ENCODE measurements at regions not wholly inside any gene's neighbourhood (a gene's known extent, or its start where the extent isn't known, plus 50 kb on each side); places are given as distances from the start of the nearest gene placed in this dataset.

DNA sequence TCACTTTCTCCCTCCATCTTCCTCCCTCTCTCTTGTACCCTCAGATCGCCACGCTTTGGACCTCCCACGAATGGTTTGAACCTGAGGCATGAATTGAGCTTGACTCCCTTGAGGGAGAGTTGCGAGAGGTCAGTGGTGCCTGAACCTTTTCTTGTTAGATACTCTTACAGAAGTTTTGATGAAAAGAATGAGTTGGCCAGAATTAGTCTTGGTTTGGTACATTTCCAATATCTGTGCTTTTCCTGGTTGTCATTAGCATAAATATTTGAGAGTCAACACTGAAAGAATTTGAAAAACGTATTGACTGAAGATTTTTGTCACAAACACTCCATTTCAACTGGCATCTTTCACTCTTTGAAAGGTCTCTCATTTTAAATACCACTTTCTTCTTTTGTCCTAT lies 510.6 kb upstream of the DIPK2B start:
- H3K27me3 ChIP-seq (ENCODE audit: insufficient read depth, low read length): no peaks in the 10 kb centered on the region
- peaks cover 20% of the 10 kb centered on the region for H3K4me1 ChIP-seq (ENCODE audit: insufficient read depth, low read length)
- H3K9me3 ChIP-seq (ENCODE audit: low read depth, low read length): no peaks in the 10 kb centered on the region
- H3K4me3 ChIP-seq (ENCODE audit: low read length): no peak overlapping the region

DNA sequence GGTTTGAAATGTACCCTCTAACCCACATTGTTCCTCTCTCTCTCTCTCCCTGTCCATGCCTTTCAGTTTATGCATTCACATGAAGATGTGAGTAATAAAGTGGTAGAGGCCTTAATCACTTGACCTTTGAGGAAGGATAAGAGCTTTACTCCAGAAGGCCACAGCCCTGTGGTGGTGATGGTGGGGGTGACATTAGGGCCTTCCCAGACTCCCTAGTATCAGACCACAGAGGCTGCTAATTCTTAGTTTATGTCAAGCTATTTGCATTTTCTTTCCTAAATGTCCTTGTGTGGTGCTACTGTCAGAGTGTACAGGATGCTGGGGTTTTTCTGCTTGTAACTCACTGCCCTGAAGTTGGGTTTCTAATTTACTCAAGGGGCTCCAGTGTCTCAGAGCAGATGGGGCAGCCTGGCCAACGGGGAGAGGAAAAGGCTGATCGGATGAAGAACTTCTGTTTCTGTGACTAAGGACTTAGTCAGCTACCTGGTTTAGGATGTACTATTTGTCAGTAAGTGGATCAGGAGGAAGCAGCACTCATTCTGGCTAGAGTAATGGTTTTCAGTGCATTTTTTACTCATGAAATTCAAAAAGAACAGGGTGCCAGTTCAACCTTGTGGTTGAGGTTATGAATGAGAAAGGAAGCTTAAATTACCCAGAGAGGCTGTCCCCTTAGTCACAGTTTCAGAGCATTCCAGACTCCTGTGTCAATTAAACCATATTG lies 509.6 kb upstream of the DIPK2B start:
- Histone ChIP-seq H3K9me3 (ENCODE audit: low read depth, low read length) (no peaks in the 10 kb centered on the region), H3K27me3 (ENCODE audit: insufficient read depth, low read length) (no peaks in the 10 kb centered on the region), H3K4me1 (ENCODE audit: insufficient read depth, low read length) (peaks cover 12% of the 10 kb centered on the region), H3K4me3 (ENCODE audit: low read length) (no peak overlapping the region)

DNA sequence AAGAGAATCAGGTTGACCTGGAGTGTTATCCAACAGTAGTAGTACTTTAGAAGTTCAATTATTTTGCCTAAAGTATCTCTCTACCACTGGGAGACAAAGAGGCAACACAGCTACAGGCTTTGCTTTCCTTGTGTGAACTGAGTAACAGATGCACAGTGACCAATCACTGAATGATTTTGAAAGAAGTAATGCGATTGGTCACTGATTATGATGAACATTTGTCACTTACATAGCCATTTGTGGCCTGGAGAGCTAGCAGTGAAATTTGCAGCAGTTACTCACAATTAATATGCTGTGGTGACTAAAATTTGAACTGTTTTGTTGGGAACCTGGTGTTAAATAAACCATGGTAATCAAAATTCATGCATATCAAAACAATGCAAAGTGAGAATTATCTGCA lies 508.7 kb upstream of the DIPK2B start:
- H3K4me3 ChIP-seq (ENCODE audit: low read length): no peak overlapping the region
- no peaks in the 10 kb centered on the region for H3K27me3 ChIP-seq (ENCODE audit: insufficient read depth, low read length)
- no peaks in the 10 kb centered on the region for H3K9me3 ChIP-seq (ENCODE audit: low read depth, low read length)

DNA sequence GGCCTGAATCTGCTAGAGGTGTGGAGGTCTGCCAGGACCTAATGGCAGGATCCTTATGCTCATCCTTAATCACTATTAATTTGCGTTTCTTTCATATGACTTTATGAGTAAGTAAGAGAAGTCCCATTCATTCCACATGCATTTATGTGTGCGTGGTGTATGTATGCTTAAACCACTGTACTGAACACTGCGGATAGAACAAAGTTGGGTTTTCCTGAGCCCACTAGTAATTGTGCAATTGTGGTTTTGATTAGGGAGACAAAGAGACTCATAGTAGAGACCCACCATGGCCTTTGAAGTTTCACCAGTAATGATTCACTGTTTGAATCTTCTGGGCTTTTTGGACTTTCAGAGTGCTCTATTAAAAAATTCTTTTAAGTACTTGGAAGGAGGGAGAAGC lies 498.5 kb upstream of the DIPK2B start:
- Histone ChIP-seq H3K9me3 (ENCODE audit: low read depth, low read length) (no peaks in the 10 kb centered on the region), H3K4me3 (ENCODE audit: low read length) (no peak overlapping the region), H3K27me3 (ENCODE audit: insufficient read depth, low read length) (no peaks in the 10 kb centered on the region), H3K4me1 (ENCODE audit: insufficient read depth, low read length) (peaks cover 5% of the 10 kb centered on the region)

More for the DNA sequence above, 508.7 kb upstream of the DIPK2B start:
- H3K4me1 ChIP-seq (ENCODE audit: insufficient read depth, low read length): peaks cover 4% of the 10 kb centered on the region

DNA sequence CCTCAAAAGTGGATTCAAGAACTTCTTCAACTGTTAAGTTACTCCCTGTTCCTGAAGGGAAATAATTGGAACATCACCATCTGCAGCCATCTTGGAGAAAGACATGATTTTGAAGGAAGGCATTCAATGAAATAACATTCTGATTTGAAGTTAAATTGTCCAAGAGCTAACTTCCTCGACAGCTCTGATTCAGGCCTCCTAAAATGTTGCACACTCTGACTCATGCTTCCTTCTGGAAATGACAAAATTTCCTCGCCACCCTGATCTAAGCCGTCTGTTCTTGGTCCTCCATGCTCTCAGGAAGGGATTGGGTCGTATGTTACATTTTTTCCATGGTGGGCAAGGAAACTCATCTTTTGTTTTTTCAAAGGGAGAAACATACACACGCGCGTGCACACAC lies 496.9 kb upstream of the DIPK2B start:
- H3K4me1 ChIP-seq (ENCODE audit: insufficient read depth, low read length): peaks cover 5% of the 10 kb centered on the region
- H3K4me3 ChIP-seq (ENCODE audit: low read length): no peak overlapping the region
- no peaks in the 10 kb centered on the region for H3K27me3 ChIP-seq (ENCODE audit: insufficient read depth, low read length)
- H3K9me3 ChIP-seq (ENCODE audit: low read depth, low read length): no peaks in the 10 kb centered on the region

DNA sequence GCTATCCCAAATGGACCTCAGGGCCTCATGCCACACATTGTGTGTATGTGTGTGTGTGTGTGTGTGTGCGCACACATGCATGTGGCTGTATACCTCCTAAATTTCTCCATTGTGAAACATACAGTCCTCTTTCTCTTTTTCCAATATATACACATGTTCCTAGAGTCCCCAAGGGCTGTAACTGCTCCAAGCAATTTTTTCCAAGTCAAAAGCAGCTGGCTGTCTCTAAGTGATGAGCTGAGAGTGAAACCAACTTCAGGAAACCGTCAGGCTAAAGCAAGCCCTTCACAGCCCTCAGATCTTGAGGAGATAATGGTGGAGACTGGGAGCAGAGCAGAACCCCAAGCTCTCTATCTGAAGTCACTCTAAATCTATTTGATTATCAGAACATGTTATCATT lies 496.1 kb upstream of the DIPK2B start:
- H3K4me3 ChIP-seq (ENCODE audit: low read length): no peak overlapping the region
- no peaks in the 10 kb centered on the region for H3K9me3 ChIP-seq (ENCODE audit: low read depth, low read length)
- peaks cover 5% of the 10 kb centered on the region for H3K4me1 ChIP-seq (ENCODE audit: insufficient read depth, low read length)
- H3K27me3 ChIP-seq (ENCODE audit: insufficient read depth, low read length): no peaks in the 10 kb centered on the region

DNA sequence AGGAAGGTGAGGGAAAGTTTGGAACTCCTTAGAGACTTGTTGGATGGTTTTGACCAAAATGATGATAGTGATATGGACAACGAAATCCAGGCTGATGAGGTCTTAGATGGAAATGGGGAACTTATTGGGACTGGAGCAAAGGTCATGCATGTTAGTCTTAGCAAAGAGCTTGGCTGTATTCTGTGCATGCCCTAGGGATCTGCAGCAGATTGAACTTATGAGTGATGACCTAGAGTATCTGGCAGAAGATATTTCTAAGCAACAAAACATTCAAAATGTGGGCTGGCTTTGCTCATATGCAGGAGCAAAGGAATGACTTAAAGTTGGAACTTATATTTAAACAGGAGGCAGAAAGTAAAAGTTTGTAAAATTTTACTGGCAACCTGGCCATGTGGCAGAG lies 489.3 kb upstream of the DIPK2B start:
- Histone ChIP-seq H3K4me3 (ENCODE audit: low read length) (no peak overlapping the region), H3K4me1 (ENCODE audit: insufficient read depth, low read length) (no peaks in the 10 kb centered on the region), H3K27me3 (ENCODE audit: insufficient read depth, low read length) (no peaks in the 10 kb centered on the region), H3K9me3 (ENCODE audit: low read depth, low read length) (no peaks in the 10 kb centered on the region)

DNA sequence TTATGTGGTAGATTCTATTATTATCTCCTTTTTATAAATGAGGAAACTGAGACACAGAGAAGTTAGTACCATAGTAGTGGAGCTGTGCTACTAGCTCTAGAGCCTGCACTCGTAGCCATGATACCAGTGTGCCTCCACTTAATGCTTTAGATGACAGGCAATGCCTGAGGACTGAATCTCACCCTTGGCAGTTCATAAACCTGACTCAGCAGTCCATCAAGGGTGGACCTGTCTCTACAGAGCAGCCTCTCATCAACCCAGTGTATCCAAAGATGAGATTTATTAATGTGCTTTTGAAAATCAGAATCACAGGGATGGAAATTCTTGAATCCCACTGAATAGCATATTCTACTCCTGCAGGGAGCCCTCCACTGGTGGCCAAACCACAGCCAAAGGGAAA lies 483.2 kb upstream of the DIPK2B start:
- Histone ChIP-seq H3K4me3 (ENCODE audit: low read length) (no peak overlapping the region), H3K9me3 (ENCODE audit: low read depth, low read length) (no peaks in the 10 kb centered on the region), H3K4me1 (ENCODE audit: insufficient read depth, low read length) (no peaks in the 10 kb centered on the region), H3K27me3 (ENCODE audit: insufficient read depth, low read length) (no peaks in the 10 kb centered on the region)

DNA sequence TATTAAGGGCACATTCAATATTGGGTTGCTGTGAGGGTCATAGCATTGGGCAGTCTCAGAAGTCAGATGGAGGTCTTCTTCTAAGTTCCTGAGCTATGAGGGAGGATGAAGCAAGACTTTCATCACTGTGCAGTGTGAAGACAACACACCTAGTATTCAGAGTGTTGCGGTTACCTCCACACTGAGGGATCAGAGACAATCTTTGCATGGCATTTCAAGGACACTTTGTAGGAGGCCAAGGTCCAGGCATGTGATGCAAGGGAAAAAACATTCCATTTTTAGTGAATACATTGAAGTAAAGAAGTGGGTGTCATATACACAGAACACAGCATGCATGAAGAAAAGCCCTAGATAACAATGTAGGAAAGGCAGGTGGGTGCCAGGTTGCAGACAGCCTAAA lies 481.2 kb upstream of the DIPK2B start:
- no peaks in the 10 kb centered on the region for H3K27me3 ChIP-seq (ENCODE audit: insufficient read depth, low read length)
- H3K9me3 ChIP-seq (ENCODE audit: low read depth, low read length): no peaks in the 10 kb centered on the region
- H3K4me3 ChIP-seq (ENCODE audit: low read length): no peak overlapping the region
- H3K4me1 ChIP-seq (ENCODE audit: insufficient read depth, low read length): no peaks in the 10 kb centered on the region

DNA sequence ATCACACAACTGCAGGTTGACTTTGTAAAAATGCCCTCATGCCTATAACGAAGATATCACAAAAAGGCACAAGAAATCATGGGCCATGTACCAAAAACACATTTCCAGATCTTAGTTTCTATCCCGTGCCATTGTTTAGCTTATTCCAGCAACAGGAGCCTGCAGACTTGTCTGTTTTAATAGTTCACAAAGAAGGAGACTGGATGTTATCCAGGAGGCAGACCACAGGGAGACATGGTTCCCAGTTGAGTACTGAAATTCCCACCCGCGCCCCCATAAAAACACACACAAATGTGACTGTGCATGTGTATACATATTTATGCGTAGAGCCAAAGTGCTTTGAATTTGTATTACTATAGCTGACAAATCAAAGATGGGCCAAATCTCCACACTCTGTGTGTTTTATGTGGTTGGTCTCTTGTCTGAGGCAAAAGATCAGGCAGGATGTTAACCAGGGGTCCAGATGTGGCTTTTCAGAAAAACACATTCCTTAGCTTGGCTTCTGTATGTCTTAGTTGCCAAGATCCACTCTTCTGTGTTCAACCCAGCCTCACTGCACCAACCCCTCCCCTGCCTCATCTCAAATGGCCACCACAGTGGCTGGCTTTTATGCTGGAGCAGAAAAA lies 469.2 kb upstream of the DIPK2B start:
- Histone ChIP-seq H3K4me1 (ENCODE audit: insufficient read depth, low read length) (no peaks in the 10 kb centered on the region), H3K9me3 (ENCODE audit: low read depth, low read length) (no peaks in the 10 kb centered on the region), H3K4me3 (ENCODE audit: low read length) (no peak overlapping the region), H3K27me3 (ENCODE audit: insufficient read depth, low read length) (no peaks in the 10 kb centered on the region)

DNA sequence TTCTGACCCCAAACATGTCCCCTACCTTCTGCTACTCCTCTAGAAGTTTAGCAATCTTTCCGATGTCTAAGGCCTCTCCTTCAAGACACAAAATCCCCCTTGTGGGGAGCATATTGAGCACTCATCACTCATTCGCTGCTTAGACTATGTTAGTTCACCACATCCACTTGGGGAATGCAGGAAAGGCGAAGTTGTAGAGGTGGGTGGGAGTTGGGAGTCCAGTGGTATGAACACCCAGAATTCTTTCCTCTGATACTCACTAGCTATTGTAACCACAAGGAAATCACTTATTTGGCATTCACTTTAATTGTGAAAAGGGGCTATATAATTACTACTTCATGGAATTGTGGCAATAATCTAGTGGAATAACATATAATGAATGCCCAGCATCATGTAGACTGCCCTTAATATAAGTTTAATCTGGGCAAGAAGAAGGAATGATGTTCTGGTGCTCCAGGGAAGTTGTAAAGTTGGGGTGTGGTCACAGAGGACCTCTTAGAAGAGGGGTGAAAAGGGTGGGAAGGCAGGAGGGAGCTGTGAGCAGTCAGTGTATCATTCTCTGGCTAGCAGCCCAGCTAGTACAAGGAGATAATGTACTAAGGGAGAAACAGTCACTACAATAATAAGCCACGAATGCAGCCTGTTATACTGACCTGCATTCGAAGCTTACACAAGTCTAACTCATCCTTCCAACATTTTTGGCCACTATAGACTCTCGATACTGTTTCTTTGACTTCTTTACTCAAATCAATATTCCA lies 468.2 kb upstream of the DIPK2B start:
- Histone ChIP-seq H3K9me3 (ENCODE audit: low read depth, low read length) (no peaks in the 10 kb centered on the region), H3K27me3 (ENCODE audit: insufficient read depth, low read length) (no peaks in the 10 kb centered on the region), H3K4me1 (ENCODE audit: insufficient read depth, low read length) (no peaks in the 10 kb centered on the region), H3K4me3 (ENCODE audit: low read length) (no peak overlapping the region)

DNA sequence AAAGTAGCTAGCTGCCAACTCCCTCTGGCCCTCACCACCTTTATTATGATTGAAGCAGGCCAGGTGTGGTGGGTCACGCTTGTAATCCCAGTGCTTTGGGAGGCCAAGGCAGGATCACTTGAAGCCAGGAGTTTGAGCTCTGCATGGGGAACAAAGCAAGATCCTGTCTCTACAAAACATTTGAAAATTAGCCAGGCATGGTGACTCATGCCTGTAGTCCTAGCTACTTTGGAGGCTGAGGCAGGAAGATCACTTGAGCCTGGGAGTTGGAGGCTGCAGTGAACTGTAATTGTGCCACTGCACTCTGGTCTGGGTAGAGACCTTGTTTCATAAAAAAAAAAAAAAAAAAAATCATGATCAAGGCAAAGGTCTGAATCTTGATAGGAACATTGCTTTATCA lies 467.0 kb upstream of the DIPK2B start:
- Histone ChIP-seq H3K9me3 (ENCODE audit: low read depth, low read length) (no peaks in the 10 kb centered on the region), H3K4me3 (ENCODE audit: low read length) (no peak overlapping the region), H3K27me3 (ENCODE audit: insufficient read depth, low read length) (no peaks in the 10 kb centered on the region), H3K4me1 (ENCODE audit: insufficient read depth, low read length) (no peaks in the 10 kb centered on the region)

DNA sequence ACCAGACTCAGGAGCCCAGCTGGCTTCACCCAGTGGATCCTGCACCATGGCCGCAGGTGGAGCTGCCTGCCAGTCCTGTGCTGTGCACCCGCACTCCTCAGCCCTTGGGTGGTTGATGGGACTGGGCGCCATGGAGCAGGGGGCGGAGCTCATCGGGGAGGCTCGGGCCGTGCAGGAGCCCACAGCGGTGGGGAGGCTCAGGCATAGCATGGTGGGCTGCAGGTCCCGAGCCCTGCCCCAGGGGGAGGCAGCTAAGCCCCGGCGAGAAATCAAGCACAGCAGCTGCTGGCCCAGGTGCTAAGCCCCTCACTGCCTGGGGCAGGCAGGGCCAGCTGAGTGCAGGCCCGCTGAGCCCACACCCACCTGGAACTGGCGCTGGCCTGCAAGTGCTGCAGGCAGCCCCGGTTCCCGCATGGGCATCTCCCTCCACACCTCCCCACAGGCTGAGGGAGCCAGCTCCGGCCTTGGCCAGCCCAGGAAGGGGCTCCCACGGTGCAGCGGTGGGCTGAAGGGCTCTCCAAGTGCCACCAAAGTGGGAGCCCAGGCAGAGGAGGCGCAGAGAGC lies 464.1 kb upstream of the DIPK2B start:
- no peak overlapping the region for H3K4me3 ChIP-seq (ENCODE audit: low read length)
- no peaks in the 10 kb centered on the region for H3K4me1 ChIP-seq (ENCODE audit: insufficient read depth, low read length)
- H3K9me3 ChIP-seq (ENCODE audit: low read depth, low read length): no peaks in the 10 kb centered on the region
- H3K27me3 ChIP-seq (ENCODE audit: insufficient read depth, low read length): no peaks in the 10 kb centered on the region

DNA sequence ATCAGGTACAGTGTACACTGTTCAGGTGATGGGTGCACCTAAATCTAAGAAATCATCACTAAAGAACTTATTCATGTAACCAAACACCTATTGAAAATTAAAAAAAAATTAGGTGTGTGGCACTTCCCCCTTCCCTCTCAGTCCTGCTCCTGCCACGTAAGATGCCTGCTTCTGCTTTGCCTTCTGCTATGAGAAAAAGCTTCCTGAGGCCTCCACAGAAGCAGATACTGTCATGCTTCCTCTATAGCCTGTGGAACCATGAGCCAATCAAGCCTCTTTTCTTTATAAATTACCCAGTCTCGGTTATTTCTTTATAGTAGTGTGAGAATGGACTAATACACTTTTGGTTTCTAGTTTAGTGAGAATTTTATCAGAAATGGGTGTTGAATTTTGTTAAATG lies 459.8 kb upstream of the DIPK2B start:
- Histone ChIP-seq H3K4me1 (ENCODE audit: insufficient read depth, low read length) (no peaks in the 10 kb centered on the region), H3K27me3 (ENCODE audit: insufficient read depth, low read length) (no peaks in the 10 kb centered on the region), H3K9me3 (ENCODE audit: low read depth, low read length) (no peaks in the 10 kb centered on the region), H3K4me3 (ENCODE audit: low read length) (no peak overlapping the region)

DNA sequence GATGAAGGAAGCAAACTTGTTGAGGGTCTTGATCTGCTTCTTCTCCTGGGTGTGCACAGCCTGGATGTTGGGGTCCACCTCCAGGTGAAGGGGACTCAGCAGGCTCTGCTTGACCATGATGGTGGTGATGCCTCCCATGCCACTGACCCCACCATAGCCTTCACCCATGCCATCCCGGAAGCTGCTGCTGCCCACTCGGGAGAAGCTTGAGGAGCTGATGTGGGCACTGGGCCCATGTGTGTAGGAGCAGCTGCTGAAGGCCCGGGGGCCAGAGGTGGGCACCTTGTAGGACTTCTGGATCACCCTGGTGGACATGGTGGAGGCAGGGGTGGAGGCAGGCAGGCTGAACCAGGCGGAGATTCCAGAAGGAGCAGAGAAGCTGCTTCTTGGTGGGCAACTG lies 432.7 kb upstream of the DIPK2B start:
- Histone ChIP-seq H3K4me1 (ENCODE audit: insufficient read depth, low read length) (no peaks in the 10 kb centered on the region), H3K27me3 (ENCODE audit: insufficient read depth, low read length) (no peaks in the 10 kb centered on the region), H3K9me3 (ENCODE audit: low read depth, low read length) (no peaks in the 10 kb centered on the region), H3K4me3 (ENCODE audit: low read length) (no peak overlapping the region)

Measured in mononuclear cell (primary cell).